Body of pancreas (tissue), 4 donors: ENCODE measurements at regions not wholly inside any gene's neighbourhood (a gene's known extent, or its start where the extent isn't known, plus 50 kb on each side); places are given as distances from the start of the nearest gene placed in this dataset.
"Not testable (repeated sequence)": the region's sequence is repeated elsewhere in the genome, so short reads cannot be mapped to it uniquely, and the experiment has no call there.

Experiments
- ATAC-seq: fragments of 150-250 bp; one replicate; pipeline ENCODE4 v1.9.1; 2016
- DNase-seq, 4 donors: peaks; one replicate each; pipeline ENCODE4 v3.0.0-alpha.2; 2019
- H3K27ac ChIP-seq, 4 donors: fragments of 200-600 bp; sonication (generic); 1 replicate in 3 of 4; 2 replicates in 1 of 4; pipeline versions ENCODE4 v1.5.1 to v1.6.1; 2016 to 2019; ENCODE audit warnings: mild to moderate bottlenecking in 1 of 4, mixed read lengths in 1 of 4, moderate library complexity in 1 of 4
- H3K27me3 ChIP-seq, 2 donors: fragments of 200-600 bp; sonication (generic); one replicate each; pipeline ENCODE4 v1.6.0; 2016; ENCODE audit warnings: mild to moderate bottlenecking in 1 of 2
- H3K36me3 ChIP-seq, 2 donors: fragments of 200-600 bp; sonication (generic); replicated peaks in 1 of 2; 2 replicates each; pipeline ENCODE4 v1.5.1; 2016; ENCODE audit warnings: low read depth in 2 of 2; ENCODE audit not compliant: insufficient read depth in 1 of 2
- H3K4me1 ChIP-seq: fragments of 200-600 bp; sonication (generic); one replicate; pipeline ENCODE4 v1.6.0; 2016
- H3K4me3 ChIP-seq, 2 donors: fragments of 200-600 bp; sonication (generic); 1 replicate in 1 of 2; 2 replicates in 1 of 2; pipeline ENCODE4 v1.5.1; 2016 to 2019
- H3K9me3 ChIP-seq, 3 donors: fragments of 200-600 bp; sonication (generic); 1 replicate in 2 of 3; 2 replicates in 1 of 3; pipeline ENCODE4 v1.5.1; 2016
- CTCF ChIP-seq, 7 experiments: fragments of 450-650 bp in 4 of 7; fragments of 200-600 bp in 3 of 7; sonication (generic) in 3 of 7; IDR thresholded peaks; one replicate each; pipeline ENCODE4 v1.5.1; 2016 to 2019; ENCODE audit warnings: antibody characterized with exemption in 7 of 7
- POLR2A ChIP-seq, 3 donors: fragments of 450-650 bp; IDR thresholded peaks; one replicate each; pipeline ENCODE4 v1.6.1; 2016; ENCODE audit warnings: antibody characterized with exemption in 3 of 3, mild to moderate bottlenecking in 2 of 3
- WGBS, 2 donors: methylation state at CpG; one replicate each; pipeline ENCODE4 v1.1.5; 2017; 5-methylcytosine and 5-hydroxymethylcytosine counted together
- intact Hi-C: fragments of 100-400 bp; cut with DNase I; formaldehyde crosslinking; loops from one replicate; pipeline ENCODE4 v1.15.1; 2023

GRCh38 chr14:51593397-51593796 is 58.3 kb upstream of the FRMD6 start:
- TF ChIP-seq CTCF (IDR thresholded peaks at IDR 0.05) (no peak), POLR2A (IDR thresholded peaks at IDR 0.05) (no peak)
- WGBS, 2 donors: 27 to 40% methylated on average over 5 of the region's 5 CpGs
- Histone ChIP-seq H3K36me3 (no peaks in the 10 kb centered on the region), H3K9me3 (no peaks in the 10 kb centered on the region), H3K27ac (no peak overlapping the region), H3K4me1 (no peaks in the 10 kb centered on the region), H3K4me3 (no peak overlapping the region), H3K27me3 (no peaks in the 10 kb centered on the region)
- intact Hi-C loops: no loop called here
- DNase-seq (no peak), ATAC-seq (no peak)

GRCh38 chr14:51595881-51596455 is 55.7 kb upstream of the FRMD6 start:
- 67 to 72% methylated on average over 3 of the region's 3 CpGs for WGBS, 2 donors

GRCh38 chr14:51596488-51597117 is 55.1 kb upstream of the FRMD6 start:
- no peak overlapping the region for H3K4me3 ChIP-seq
- intact Hi-C loops: no loop called here
- DNase-seq: no peak
- TF ChIP-seq POLR2A (IDR thresholded peaks at IDR 0.05) (no peak), CTCF (IDR thresholded peaks at IDR 0.05) (no peak)
- no peak for ATAC-seq
- H3K27me3 ChIP-seq: no peaks in the 10 kb centered on the region
- H3K4me1 ChIP-seq: no peaks in the 10 kb centered on the region
- WGBS, 2 donors: 79 to 83% methylated on average over 6 of the region's 6 CpGs
- no peak overlapping the region for H3K27ac ChIP-seq
- no peaks in the 10 kb centered on the region for H3K9me3 ChIP-seq
- H3K36me3 ChIP-seq: no peaks in the 10 kb centered on the region

More at GRCh38 chr14:51595881-51596455, 55.7 kb upstream of the FRMD6 start:
- TF ChIP-seq CTCF (IDR thresholded peaks at IDR 0.05): no peak
- TF ChIP-seq POLR2A (IDR thresholded peaks at IDR 0.05): no peak
- H3K36me3 ChIP-seq: no peaks in the 10 kb centered on the region
- no peaks in the 10 kb centered on the region for H3K4me1 ChIP-seq
- no peaks in the 10 kb centered on the region for H3K9me3 ChIP-seq
- intact Hi-C loops: no loop called here
- no peak for DNase-seq
- ATAC-seq: no peak
- H3K27ac ChIP-seq: no peak overlapping the region
- no peak overlapping the region for H3K4me3 ChIP-seq
- H3K27me3 ChIP-seq: no peaks in the 10 kb centered on the region

- WGBS, 2 donors: 77 to 81% methylated on average over 7 of the region's 7 CpGs
- DNase-seq: no peak
These were observed 54.3 kb upstream of the FRMD6 start for GRCh38 chr14:51597261-51598001.

GRCh38 chr14:51598924-51599600 is 52.6 kb upstream of the FRMD6 start:
- H3K27me3 ChIP-seq, H3K36me3 ChIP-seq, H3K9me3 ChIP-seq, DNase-seq, H3K4me1 ChIP-seq, H3K27ac ChIP-seq, intact Hi-C loops, ATAC-seq, H3K4me3 ChIP-seq: not testable (repeated sequence)
- WGBS, 2 donors: 75 to 76% methylated on average over 1 of the region's 1 CpG

More at GRCh38 chr14:51597261-51598001, 54.3 kb upstream of the FRMD6 start:
- no peaks in the 10 kb centered on the region for H3K27me3 ChIP-seq
- TF ChIP-seq CTCF (IDR thresholded peaks at IDR 0.05) (no peak), POLR2A (IDR thresholded peaks at IDR 0.05) (no peak)
- H3K36me3 ChIP-seq: no peaks in the 10 kb centered on the region
- H3K4me3 ChIP-seq: no peak overlapping the region
- no peak overlapping the region for H3K27ac ChIP-seq
- ATAC-seq: no peak
- H3K9me3 ChIP-seq: no peaks in the 10 kb centered on the region
- intact Hi-C loops: no loop called here
- H3K4me1 ChIP-seq: no peaks in the 10 kb centered on the region
